Fibroblast of pulmonary artery (primary cell): ENCODE measurements at regions not wholly inside any gene's neighbourhood (a gene's known extent, or its start where the extent isn't known, plus 50 kb on each side); places are given as distances from the start of the nearest gene placed in this dataset.
A peak's percentile ranks its signal among the peaks of the same experiment; 100 is the strongest.

Experiments
- DNase-seq: peaks from one replicate; pipeline ENCODE4 v3.0.0-alpha.2; 2010; ENCODE audit warnings: low read depth
- H3K4me3 ChIP-seq: replicated peaks from 2 replicates; pipeline ENCODE4 v1.5.1; 2011; ENCODE audit warnings: low read depth, mild to moderate bottlenecking, control low read depth, low read length, moderate library complexity
- TF ChIP-seq, protein P1 (sequence below): IDR thresholded peaks from 2 replicates; pipeline ENCODE4 v1.5.1; 2011; ENCODE audit warnings: mild to moderate bottlenecking, control low read depth, low read length, inconsistent platforms; ENCODE audit errors: missing control alignments

DNA sequence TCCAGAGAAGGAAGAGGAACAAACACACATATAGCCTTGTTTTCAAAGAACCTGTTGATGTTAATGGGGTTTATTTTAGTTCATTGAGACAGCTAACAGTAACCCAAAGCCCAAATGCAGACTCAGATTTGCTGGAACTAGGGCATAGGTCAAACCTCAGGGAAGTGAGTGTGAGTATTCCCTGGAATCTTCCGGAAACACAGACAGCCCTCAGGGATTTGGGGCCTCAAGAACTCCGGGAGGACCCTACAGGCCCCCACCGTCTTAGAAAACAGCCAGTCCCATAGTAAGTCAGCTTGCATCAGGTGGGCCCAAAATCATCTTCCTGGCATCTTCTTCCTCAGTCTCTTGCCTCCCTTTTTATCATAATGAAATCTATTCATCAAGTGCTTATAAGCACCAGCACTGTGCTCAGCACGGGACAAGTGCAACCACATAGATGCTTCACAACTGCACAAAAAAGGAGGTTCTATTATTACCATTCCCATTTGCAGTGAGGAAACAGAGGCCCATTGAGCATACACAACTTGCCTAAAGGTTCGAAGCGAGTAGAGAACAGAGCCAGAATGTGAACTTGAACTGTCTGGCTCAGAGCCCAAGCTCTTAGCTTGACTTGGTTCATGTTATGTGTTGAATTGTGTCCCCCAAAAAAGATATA, 50.2 kb upstream of the BCL11A start:
- DNase-seq, result no peak
- TF ChIP-seq, protein P1, sequence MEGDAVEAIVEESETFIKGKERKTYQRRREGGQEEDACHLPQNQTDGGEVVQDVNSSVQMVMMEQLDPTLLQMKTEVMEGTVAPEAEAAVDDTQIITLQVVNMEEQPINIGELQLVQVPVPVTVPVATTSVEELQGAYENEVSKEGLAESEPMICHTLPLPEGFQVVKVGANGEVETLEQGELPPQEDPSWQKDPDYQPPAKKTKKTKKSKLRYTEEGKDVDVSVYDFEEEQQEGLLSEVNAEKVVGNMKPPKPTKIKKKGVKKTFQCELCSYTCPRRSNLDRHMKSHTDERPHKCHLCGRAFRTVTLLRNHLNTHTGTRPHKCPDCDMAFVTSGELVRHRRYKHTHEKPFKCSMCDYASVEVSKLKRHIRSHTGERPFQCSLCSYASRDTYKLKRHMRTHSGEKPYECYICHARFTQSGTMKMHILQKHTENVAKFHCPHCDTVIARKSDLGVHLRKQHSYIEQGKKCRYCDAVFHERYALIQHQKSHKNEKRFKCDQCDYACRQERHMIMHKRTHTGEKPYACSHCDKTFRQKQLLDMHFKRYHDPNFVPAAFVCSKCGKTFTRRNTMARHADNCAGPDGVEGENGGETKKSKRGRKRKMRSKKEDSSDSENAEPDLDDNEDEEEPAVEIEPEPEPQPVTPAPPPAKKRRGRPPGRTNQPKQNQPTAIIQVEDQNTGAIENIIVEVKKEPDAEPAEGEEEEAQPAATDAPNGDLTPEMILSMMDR, result no peak
- no peak overlapping the region for H3K4me3 ChIP-seq

DNA sequence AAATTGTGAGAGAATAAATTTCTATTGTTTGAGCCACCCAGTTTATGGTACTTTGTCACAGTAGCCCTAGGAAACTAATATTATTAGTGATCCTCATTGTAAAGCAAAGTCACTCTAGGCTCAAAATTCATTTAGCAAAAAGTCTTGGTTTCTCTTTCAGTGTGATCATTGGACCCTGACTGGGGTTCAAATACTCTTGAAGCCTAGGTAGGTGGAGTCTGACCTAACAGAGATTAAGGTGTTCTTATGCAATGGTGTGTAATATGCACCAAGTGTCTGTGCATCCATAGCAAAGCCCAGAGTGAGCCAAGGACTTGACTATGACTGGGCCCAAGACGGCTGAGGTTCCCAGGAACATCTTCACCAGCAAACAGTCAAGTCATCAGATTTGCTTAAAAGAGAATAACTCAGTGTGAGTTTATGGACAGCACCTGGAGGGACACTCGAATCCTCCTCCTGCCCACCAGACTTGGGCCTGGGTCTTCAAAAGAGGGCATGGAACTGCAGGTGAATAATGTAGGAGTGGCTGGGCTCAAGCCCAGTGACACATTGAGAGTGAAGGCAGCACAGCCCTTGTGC, 51.1 kb upstream of the BCL11A start:
- H3K4me3 ChIP-seq, result no peak overlapping the region
- TF ChIP-seq, protein P1, result no peak
- no peak for DNase-seq

DNA sequence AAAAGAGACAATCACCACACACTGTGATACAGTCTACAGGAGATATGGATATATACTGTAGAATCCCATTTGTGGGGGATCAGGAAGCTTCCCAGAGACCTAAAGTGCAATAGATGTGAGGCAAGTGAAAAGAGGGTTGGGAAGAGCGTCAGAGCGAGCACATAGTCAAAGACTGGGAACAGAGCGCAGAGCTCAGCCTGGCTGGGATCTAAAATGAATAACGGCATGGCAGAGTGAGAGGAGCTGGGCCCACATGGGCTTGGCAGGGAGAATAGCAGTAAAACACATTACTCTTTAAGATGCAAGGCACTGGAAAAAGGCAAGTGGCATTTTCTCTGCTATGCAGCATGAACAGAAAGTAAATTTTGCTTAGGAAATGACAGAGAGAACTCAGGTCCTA, 52.4 kb upstream of the BCL11A start:
- no peak overlapping the region for H3K4me3 ChIP-seq
- DNase-seq, result no peak
- TF ChIP-seq, protein P1, result no peak

DNA sequence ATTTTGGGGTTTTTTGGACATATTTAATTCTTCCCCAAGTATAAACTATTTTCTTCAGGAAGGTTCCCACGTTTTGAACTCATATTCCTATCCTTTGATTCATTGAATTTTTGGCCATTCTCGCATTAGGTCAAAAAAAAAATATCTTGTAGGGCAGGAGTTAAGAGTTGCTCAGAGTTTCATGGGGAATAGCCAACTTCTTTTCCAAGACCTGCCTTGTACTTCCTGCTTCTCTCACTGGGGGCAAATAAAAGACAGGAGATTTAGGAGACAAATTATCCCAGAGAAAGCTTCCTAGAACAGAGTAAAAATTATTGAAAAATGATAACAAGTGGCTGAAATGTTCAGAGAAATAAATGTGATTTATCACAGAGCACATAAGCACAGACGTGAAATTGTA, 55.2 kb upstream of the BCL11A start:
- no peak overlapping the region for H3K4me3 ChIP-seq
- DNase-seq, result peak; percentile 36
- TF ChIP-seq, protein P1, result no peak

DNA sequence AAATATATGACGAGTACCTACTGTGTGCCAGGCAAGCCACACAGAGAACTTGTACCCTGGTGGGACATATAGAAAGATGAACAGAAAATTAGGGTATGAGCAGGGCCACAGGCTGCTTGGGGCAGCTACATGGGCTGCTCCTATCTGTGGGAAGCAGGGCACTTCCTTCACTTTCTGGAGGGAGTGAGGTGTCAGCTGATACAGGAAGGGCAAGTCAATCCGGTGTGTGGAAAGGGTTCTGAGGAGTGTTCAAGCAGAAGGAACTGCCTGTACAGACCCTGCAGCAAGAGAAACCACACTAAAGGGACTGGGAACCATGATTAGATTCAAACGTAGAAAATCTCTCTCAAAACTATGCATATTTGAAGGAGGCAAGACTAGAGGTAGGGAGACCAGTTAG, 58.6 kb upstream of the BCL11A start:
- no peak overlapping the region for H3K4me3 ChIP-seq
- no peak for DNase-seq
- TF ChIP-seq, protein P1, result no peak

DNA sequence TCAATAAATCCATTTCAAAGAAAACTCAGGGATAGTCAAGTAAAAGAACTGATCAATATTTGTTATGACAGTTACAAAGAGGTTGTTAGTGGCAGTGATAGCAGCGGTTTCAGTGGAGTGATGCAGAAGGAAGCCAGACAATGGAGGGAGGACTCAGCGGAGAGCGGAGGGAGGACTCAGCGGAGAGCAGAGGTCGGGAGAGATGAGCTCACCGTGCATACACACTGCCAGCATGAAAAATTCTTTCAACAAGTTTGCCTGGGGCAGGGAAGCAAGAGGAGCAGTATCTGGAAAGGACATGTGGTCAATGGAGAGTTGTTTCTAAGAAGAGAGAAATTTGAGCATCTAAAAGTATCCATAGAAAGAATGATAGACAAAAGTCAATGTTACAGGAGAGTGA, 60.9 kb upstream of the BCL11A start:
- no peak for DNase-seq

More for the DNA sequence above, 60.9 kb upstream of the BCL11A start:
- no peak overlapping the region for H3K4me3 ChIP-seq
- TF ChIP-seq, protein P1, result no peak
